Mesendoderm (in vitro differentiated cells): ENCODE measurements at regions not wholly inside any gene's neighbourhood (a gene's known extent, or its start where the extent isn't known, plus 50 kb on each side); places are given as distances from the start of the nearest gene placed in this dataset.

Experiments
- DNase-seq: peaks from one replicate; pipeline ENCODE4 v3.0.0; 2013
- H2AK5ac ChIP-seq: 2 replicates; pipeline ENCODE4 v1.6.1; 2013; ENCODE audit warnings: low read length, inconsistent platforms
- H2BK120ac ChIP-seq: 2 replicates; pipeline ENCODE4 v1.6.1; 2013; ENCODE audit warnings: low read depth, mild to moderate bottlenecking, low read length, moderate library complexity, mixed read lengths
- H2BK15ac ChIP-seq: replicated peaks from 2 replicates; pipeline ENCODE4 v1.6.1; 2013; ENCODE audit warnings: low read depth, mild to moderate bottlenecking, moderate library complexity
- H2BK5ac ChIP-seq: 2 replicates; pipeline ENCODE4 v1.6.1; 2013; ENCODE audit warnings: low read length, inconsistent platforms
- H3K18ac ChIP-seq: 2 replicates; pipeline ENCODE4 v1.6.1; 2013; ENCODE audit warnings: mild to moderate bottlenecking, low read length, mixed read lengths
- H3K23ac ChIP-seq: one replicate; pipeline ENCODE4 v1.6.1; 2013; ENCODE audit warnings: low read length
- H3K27ac ChIP-seq: 2 replicates; pipeline ENCODE4 v1.5.1; 2013; ENCODE audit warnings: low read depth, mild to moderate bottlenecking, inconsistent platforms, low read length, moderate library complexity
- H3K27me3 ChIP-seq: 2 replicates; pipeline ENCODE4 v1.6.1; 2013; ENCODE audit warnings: low read length, control low read depth, mild to moderate bottlenecking, inconsistent platforms; ENCODE audit not compliant: insufficient read depth, poor library complexity
- H3K36me3 ChIP-seq: 2 replicates; pipeline ENCODE4 v1.6.1; 2013; ENCODE audit warnings: low read length, inconsistent platforms; ENCODE audit not compliant: control insufficient read depth, insufficient read depth
- H3K4ac ChIP-seq: one replicate; pipeline ENCODE4 v1.6.1; 2013; ENCODE audit warnings: low read depth, mild to moderate bottlenecking, low read length, moderate library complexity
- H3K4me1 ChIP-seq: 2 replicates; pipeline ENCODE4 v1.6.1; 2013; ENCODE audit warnings: low read depth, low read length, inconsistent platforms; ENCODE audit not compliant: control insufficient read depth
- H3K4me2 ChIP-seq: 2 replicates; pipeline ENCODE4 v1.6.1; 2013; ENCODE audit warnings: low read length
- H3K4me3 ChIP-seq: 2 replicates; pipeline ENCODE4 v1.5.1; 2013; ENCODE audit warnings: mild to moderate bottlenecking, low read length
- H3K56ac ChIP-seq: one replicate; pipeline ENCODE4 v1.6.1; 2013; ENCODE audit warnings: low read length
- H3K79me1 ChIP-seq: 2 replicates; pipeline ENCODE4 v1.6.1; 2013; ENCODE audit warnings: low read length, inconsistent platforms
- H3K79me2 ChIP-seq: 2 replicates; pipeline ENCODE4 v1.6.1; 2013; ENCODE audit warnings: mild to moderate bottlenecking, low read length; ENCODE audit not compliant: control insufficient read depth, insufficient read depth
- H3K9ac ChIP-seq: 2 replicates; pipeline ENCODE4 v1.6.1; 2013; ENCODE audit warnings: low read length, inconsistent platforms
- H4K5ac ChIP-seq: one replicate; pipeline ENCODE4 v1.6.1; 2013; ENCODE audit warnings: low read length
- H4K8ac ChIP-seq: one replicate; pipeline ENCODE4 v1.6.1; 2013; ENCODE audit warnings: low read depth, mild to moderate bottlenecking, control low read depth, low read length, moderate library complexity
- WGBS: extraction: QIAGEN DNeasy Blood & Tissue Kit; methylation state at CpG from one replicate; pipeline ENCODE4 v1.1.7; 2013; ENCODE audit warnings: low lambda C conversion rate, missing lambda C conversion rate; ENCODE audit not compliant: insufficient coverage; ENCODE audit errors: extremely low coverage; 5-methylcytosine and 5-hydroxymethylcytosine counted together

- no peak overlapping the region for H3K27ac ChIP-seq
Observed at GRCh38 chr18:29874519-29875098, 1167.9 kb downstream of the DSC3 start.

GRCh38 chr18:29873211-29873610, 1169.3 kb downstream of the DSC3 start:
- H3K79me2 ChIP-seq: no peaks in the 10 kb centered on the region

More at GRCh38 chr18:29874519-29875098, 1167.9 kb downstream of the DSC3 start:
- no peaks in the 10 kb centered on the region for H3K79me2 ChIP-seq
- no peaks in the 10 kb centered on the region for H3K4me1 ChIP-seq
- H3K9ac ChIP-seq: no peak overlapping the region
- no peaks in the 10 kb centered on the region for H3K36me3 ChIP-seq
- WGBS: no CpG with 5 or more reads among the region's 3 CpGs
- H2BK5ac ChIP-seq: no peak overlapping the region
- no peak overlapping the region for H2BK15ac ChIP-seq
- H3K4me3 ChIP-seq: no peak overlapping the region
- no peak overlapping the region for H3K23ac ChIP-seq
- peak; percentile 79 for DNase-seq
- H3K18ac ChIP-seq: peak overlapping the region; percentile 51
- no peak overlapping the region for H2BK120ac ChIP-seq
- H3K4ac ChIP-seq: no peak overlapping the region
- no peaks in the 10 kb centered on the region for H3K27me3 ChIP-seq
- H3K79me1 ChIP-seq: no peaks in the 10 kb centered on the region
- H4K5ac ChIP-seq: no peak overlapping the region
- no peak overlapping the region for H2AK5ac ChIP-seq
- no peak overlapping the region for H3K4me2 ChIP-seq
- no peak overlapping the region for H4K8ac ChIP-seq
- H3K56ac ChIP-seq: no peak overlapping the region

GRCh38 chr18:29871246-29871645, 1171.3 kb downstream of the DSC3 start:
- no peak overlapping the region for H2BK120ac ChIP-seq
- no peaks in the 10 kb centered on the region for H3K36me3 ChIP-seq
- H3K9ac ChIP-seq: no peak overlapping the region
- no peak overlapping the region for H2BK15ac ChIP-seq
- no peak overlapping the region for H4K8ac ChIP-seq
- H2BK5ac ChIP-seq: no peak overlapping the region
- H4K5ac ChIP-seq: no peak overlapping the region
- no peak overlapping the region for H3K4me2 ChIP-seq
- H3K79me1 ChIP-seq: no peaks in the 10 kb centered on the region
- no peak overlapping the region for H2AK5ac ChIP-seq
- no peaks in the 10 kb centered on the region for H3K79me2 ChIP-seq
- no peak overlapping the region for H3K4ac ChIP-seq
- no peaks in the 10 kb centered on the region for H3K4me1 ChIP-seq
- WGBS: no CpG with 5 or more reads among the region's 2 CpGs
- H3K27me3 ChIP-seq: no peaks in the 10 kb centered on the region
- H3K27ac ChIP-seq: no peak overlapping the region
- no peak overlapping the region for H3K4me3 ChIP-seq
- H3K18ac ChIP-seq: no peak overlapping the region
- no peak overlapping the region for H3K56ac ChIP-seq
- H3K23ac ChIP-seq: no peak overlapping the region
- no peak for DNase-seq

More at GRCh38 chr18:29873211-29873610, 1169.3 kb downstream of the DSC3 start:
- Histone ChIP-seq H3K4me3 (no peak overlapping the region), H3K36me3 (no peaks in the 10 kb centered on the region), H2BK5ac (no peak overlapping the region), H2BK120ac (no peak overlapping the region), H3K23ac (no peak overlapping the region), H3K18ac (no peak overlapping the region), H3K4me1 (no peaks in the 10 kb centered on the region), H4K5ac (no peak overlapping the region), H3K79me1 (no peaks in the 10 kb centered on the region), H3K27ac (no peak overlapping the region), H3K9ac (no peak overlapping the region), H3K4me2 (no peak overlapping the region), H3K4ac (no peak overlapping the region), H3K27me3 (no peaks in the 10 kb centered on the region), H2BK15ac (no peak overlapping the region), H2AK5ac (no peak overlapping the region), H3K56ac (no peak overlapping the region), H4K8ac (no peak overlapping the region)
- peak; percentile 27 for DNase-seq
- WGBS: no CpG with 5 or more reads among the region's 8 CpGs

- H2BK120ac ChIP-seq: no peak overlapping the region
- no peak overlapping the region for H3K18ac ChIP-seq
- no peak overlapping the region for H3K9ac ChIP-seq
- H3K4ac ChIP-seq: no peak overlapping the region
- H4K8ac ChIP-seq: no peak overlapping the region
- H3K79me2 ChIP-seq: no peaks in the 10 kb centered on the region
- H3K4me2 ChIP-seq: no peak overlapping the region
- no peaks in the 10 kb centered on the region for H3K27me3 ChIP-seq
- no peak overlapping the region for H2BK15ac ChIP-seq
- no peak overlapping the region for H3K23ac ChIP-seq
- H3K36me3 ChIP-seq: no peaks in the 10 kb centered on the region
- H3K4me3 ChIP-seq: no peak overlapping the region
- H3K79me1 ChIP-seq: no peaks in the 10 kb centered on the region
- H3K56ac ChIP-seq: no peak overlapping the region
- H4K5ac ChIP-seq: no peak overlapping the region
- H2BK5ac ChIP-seq: no peak overlapping the region
- DNase-seq: no peak
- H2AK5ac ChIP-seq: no peak overlapping the region
- H3K27ac ChIP-seq: no peak overlapping the region
- WGBS: no CpG with 5 or more reads among the region's 1 CpG
- no peaks in the 10 kb centered on the region for H3K4me1 ChIP-seq
Observed at GRCh38 chr18:29862824-29863223, 1179.7 kb downstream of the DSC3 start.

- Histone ChIP-seq H2BK120ac (no peak overlapping the region), H3K18ac (no peak overlapping the region), H3K23ac (no peak overlapping the region), H2BK15ac (no peak overlapping the region), H2AK5ac (no peak overlapping the region), H2BK5ac (no peak overlapping the region), H3K79me1 (no peaks in the 10 kb centered on the region), H3K4me3 (no peak overlapping the region), H4K8ac (no peak overlapping the region), H3K27ac (no peak overlapping the region), H3K79me2 (no peaks in the 10 kb centered on the region), H3K4me2 (no peak overlapping the region), H3K9ac (no peak overlapping the region), H3K4ac (no peak overlapping the region), H3K36me3 (no peaks in the 10 kb centered on the region), H3K56ac (no peak overlapping the region), H3K4me1 (no peaks in the 10 kb centered on the region), H4K5ac (no peak overlapping the region), H3K27me3 (no peaks in the 10 kb centered on the region)
- no CpG with 5 or more reads among the region's 1 CpG for WGBS
- DNase-seq: no peak
Observed at GRCh38 chr18:29855637-29856036, 1186.9 kb downstream of the DSC3 start.

- Histone ChIP-seq H3K79me1 (no peaks in the 10 kb centered on the region), H2BK15ac (no peak overlapping the region), H3K4me2 (no peak overlapping the region)
Observed at GRCh38 chr18:29853126-29853525, 1189.4 kb downstream of the DSC3 start.

More at GRCh38 chr18:29853126-29853525, 1189.4 kb downstream of the DSC3 start:
- no peak overlapping the region for H3K4me3 ChIP-seq
- H3K79me2 ChIP-seq: no peaks in the 10 kb centered on the region
- H3K36me3 ChIP-seq: no peaks in the 10 kb centered on the region
- H2BK120ac ChIP-seq: no peak overlapping the region
- no peaks in the 10 kb centered on the region for H3K4me1 ChIP-seq
- no peak overlapping the region for H4K5ac ChIP-seq
- H3K56ac ChIP-seq: no peak overlapping the region
- H2AK5ac ChIP-seq: no peak overlapping the region
- no peak overlapping the region for H2BK5ac ChIP-seq
- no peak for DNase-seq
- no peak overlapping the region for H3K23ac ChIP-seq
- H3K9ac ChIP-seq: no peak overlapping the region
- no peak overlapping the region for H3K4ac ChIP-seq
- H3K27ac ChIP-seq: no peak overlapping the region
- H4K8ac ChIP-seq: no peak overlapping the region
- no peaks in the 10 kb centered on the region for H3K27me3 ChIP-seq
- no peak overlapping the region for H3K18ac ChIP-seq
